SK-N-MC (cell line): ENCODE measurements at regions not wholly inside any gene's neighbourhood (a gene's known extent, or its start where the extent isn't known, plus 50 kb on each side); places are given as distances from the start of the nearest gene placed in this dataset.

Experiments
- EZH2 ChIP-seq: fragments of 200-600 bp; sonication (generic); IDR thresholded peaks from one replicate; pipeline ENCODE4 v1.6.1; 2017; ENCODE audit warnings: antibody characterized with exemption
- POLR2AphosphoS5 ChIP-seq: IDR thresholded peaks from 2 replicates; pipeline ENCODE4 v1.6.1; 2012; ENCODE audit warnings: mild to moderate bottlenecking, low read depth, low read length, borderline replicate concordance

- no peak for TF ChIP-seq EZH2
- no peak for TF ChIP-seq POLR2AphosphoS5
Observed at GRCh38 chr11:8822469-8822868, 88.5 kb upstream of the AKIP1 start.
